ENCODE measurements at regions not wholly inside any gene's neighbourhood (a gene's known extent, or its start where the extent isn't known, plus 50 kb on each side); places are given as distances from the start of the nearest gene placed in this dataset.
A peak's percentile ranks its signal among the peaks of the same experiment; 100 is the strongest.

GRCh38 chr2:77712601-77713000 is 190.4 kb upstream of the LRRTM4 start (continued):
- TF ChIP-seq, protein P1, sequence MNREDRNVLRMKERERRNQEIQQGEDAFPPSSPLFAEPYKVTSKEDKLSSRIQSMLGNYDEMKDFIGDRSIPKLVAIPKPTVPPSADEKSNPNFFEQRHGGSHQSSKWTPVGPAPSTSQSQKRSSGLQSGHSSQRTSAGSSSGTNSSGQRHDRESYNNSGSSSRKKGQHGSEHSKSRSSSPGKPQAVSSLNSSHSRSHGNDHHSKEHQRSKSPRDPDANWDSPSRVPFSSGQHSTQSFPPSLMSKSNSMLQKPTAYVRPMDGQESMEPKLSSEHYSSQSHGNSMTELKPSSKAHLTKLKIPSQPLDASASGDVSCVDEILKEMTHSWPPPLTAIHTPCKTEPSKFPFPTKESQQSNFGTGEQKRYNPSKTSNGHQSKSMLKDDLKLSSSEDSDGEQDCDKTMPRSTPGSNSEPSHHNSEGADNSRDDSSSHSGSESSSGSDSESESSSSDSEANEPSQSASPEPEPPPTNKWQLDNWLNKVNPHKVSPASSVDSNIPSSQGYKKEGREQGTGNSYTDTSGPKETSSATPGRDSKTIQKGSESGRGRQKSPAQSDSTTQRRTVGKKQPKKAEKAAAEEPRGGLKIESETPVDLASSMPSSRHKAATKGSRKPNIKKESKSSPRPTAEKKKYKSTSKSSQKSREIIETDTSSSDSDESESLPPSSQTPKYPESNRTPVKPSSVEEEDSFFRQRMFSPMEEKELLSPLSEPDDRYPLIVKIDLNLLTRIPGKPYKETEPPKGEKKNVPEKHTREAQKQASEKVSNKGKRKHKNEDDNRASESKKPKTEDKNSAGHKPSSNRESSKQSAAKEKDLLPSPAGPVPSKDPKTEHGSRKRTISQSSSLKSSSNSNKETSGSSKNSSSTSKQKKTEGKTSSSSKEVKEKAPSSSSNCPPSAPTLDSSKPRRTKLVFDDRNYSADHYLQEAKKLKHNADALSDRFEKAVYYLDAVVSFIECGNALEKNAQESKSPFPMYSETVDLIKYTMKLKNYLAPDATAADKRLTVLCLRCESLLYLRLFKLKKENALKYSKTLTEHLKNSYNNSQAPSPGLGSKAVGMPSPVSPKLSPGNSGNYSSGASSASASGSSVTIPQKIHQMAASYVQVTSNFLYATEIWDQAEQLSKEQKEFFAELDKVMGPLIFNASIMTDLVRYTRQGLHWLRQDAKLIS (CRISPR knock-in tag; IDR thresholded peaks at IDR 0.05; ENCODE audit: borderline replicate concordance): no peak

DNA sequence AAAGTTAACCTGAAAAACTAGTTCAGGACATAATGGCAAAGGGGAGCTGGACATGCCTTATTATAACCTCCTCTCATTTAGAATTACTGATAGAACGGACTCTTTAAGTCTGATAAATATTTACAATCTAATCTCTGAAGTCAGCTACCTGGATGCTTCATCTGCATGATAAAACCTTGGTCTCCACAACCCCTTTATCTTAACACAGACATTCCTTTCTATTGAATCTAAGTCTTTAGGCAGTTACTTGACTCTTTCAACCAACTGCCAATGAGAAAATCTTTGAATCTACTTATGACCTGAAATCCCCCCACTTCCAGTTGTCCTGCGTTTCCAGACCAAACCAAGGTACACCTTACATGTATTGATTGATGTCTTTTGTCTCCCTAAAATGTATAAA is 191.2 kb upstream of the LRRTM4 start:
- no peak for DNase-seq (ENCODE audit: low spot score)
- Mint-ChIP-seq H3K36me3 (no peaks in the 10 kb centered on the region), H3K4me3 (no peak overlapping the region), H3K27ac (peak overlapping the region; percentile 66), H3K27me3 (ENCODE audit: low read depth) (no peaks in the 10 kb centered on the region), H3K4me1 (peaks cover 10% of the 10 kb centered on the region), H3K9me3 (no peaks in the 10 kb centered on the region)
- TF ChIP-seq ZMAT4 (CRISPR knock-in tag; IDR thresholded peaks at IDR 0.05) (no peak), ATF1 (CRISPR knock-in tag; IDR thresholded peaks at IDR 0.05) (no peak), USF2 (CRISPR knock-in tag; IDR thresholded peaks at IDR 0.05) (no peak), ZNF232 (CRISPR knock-in tag; IDR thresholded peaks at IDR 0.05) (no peak), E2F1 (CRISPR knock-in tag; IDR thresholded peaks at IDR 0.05) (no peak), RORB (CRISPR knock-in tag; IDR thresholded peaks at IDR 0.05) (no peak), SP1 (CRISPR knock-in tag; conservative IDR thresholded peaks at IDR 0.05) (no peak), SMAD4 (CRISPR knock-in tag; IDR thresholded peaks at IDR 0.05) (no peak), SMAD3 (CRISPR knock-in tag; IDR thresholded peaks at IDR 0.05; ENCODE audit: borderline replicate concordance) (no peak), HMGA2 (CRISPR knock-in tag; IDR thresholded peaks at IDR 0.05) (no peak), GTF2I (CRISPR knock-in tag; conservative IDR thresholded peaks at IDR 0.05) (no peak), ZNF396 (CRISPR knock-in tag; IDR thresholded peaks at IDR 0.05; ENCODE audit: borderline replicate concordance) (no peak), ETV6 (CRISPR knock-in tag; IDR thresholded peaks at IDR 0.05) (no peak), FOXK1 (CRISPR knock-in tag; IDR thresholded peaks at IDR 0.05) (no peak), NFYB (CRISPR knock-in tag; conservative IDR thresholded peaks at IDR 0.05; ENCODE audit: low read depth) (no peak)
- TF ChIP-seq, protein P2, sequence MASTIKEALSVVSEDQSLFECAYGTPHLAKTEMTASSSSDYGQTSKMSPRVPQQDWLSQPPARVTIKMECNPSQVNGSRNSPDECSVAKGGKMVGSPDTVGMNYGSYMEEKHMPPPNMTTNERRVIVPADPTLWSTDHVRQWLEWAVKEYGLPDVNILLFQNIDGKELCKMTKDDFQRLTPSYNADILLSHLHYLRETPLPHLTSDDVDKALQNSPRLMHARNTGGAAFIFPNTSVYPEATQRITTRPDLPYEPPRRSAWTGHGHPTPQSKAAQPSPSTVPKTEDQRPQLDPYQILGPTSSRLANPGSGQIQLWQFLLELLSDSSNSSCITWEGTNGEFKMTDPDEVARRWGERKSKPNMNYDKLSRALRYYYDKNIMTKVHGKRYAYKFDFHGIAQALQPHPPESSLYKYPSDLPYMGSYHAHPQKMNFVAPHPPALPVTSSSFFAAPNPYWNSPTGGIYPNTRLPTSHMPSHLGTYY (CRISPR knock-in tag; IDR thresholded peaks at IDR 0.05): no peak
- TF ChIP-seq, protein P3, sequence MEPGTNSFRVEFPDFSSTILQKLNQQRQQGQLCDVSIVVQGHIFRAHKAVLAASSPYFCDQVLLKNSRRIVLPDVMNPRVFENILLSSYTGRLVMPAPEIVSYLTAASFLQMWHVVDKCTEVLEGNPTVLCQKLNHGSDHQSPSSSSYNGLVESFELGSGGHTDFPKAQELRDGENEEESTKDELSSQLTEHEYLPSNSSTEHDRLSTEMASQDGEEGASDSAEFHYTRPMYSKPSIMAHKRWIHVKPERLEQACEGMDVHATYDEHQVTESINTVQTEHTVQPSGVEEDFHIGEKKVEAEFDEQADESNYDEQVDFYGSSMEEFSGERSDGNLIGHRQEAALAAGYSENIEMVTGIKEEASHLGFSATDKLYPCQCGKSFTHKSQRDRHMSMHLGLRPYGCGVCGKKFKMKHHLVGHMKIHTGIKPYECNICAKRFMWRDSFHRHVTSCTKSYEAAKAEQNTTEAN (CRISPR knock-in tag; IDR thresholded peaks at IDR 0.05): no peak
- ChIA-PET POLR2A (no interaction called here), CTCF (no interaction called here)
- peak; percentile 62 for ATAC-seq
